ENCODE measurements at regions not wholly inside any gene's neighbourhood (a gene's known extent, or its start where the extent isn't known, plus 50 kb on each side); places are given as distances from the start of the nearest gene placed in this dataset.

- 56 to 73% (median 71%) methylated on average over 1 of the region's 1 CpG for WGBS, 3 donors
- DNase-seq, result no peak
- Histone ChIP-seq H3K27me3 (no peaks in the 10 kb centered on the region), H3K4me1 (ENCODE audit: insufficient read depth) (no peaks in the 10 kb centered on the region), H3K9me3 (no peaks in the 10 kb centered on the region), H3K4me3 (no peak overlapping the region), H3K36me3 (no peaks in the 10 kb centered on the region), H3K27ac (no peak overlapping the region)
- intact Hi-C loops (cut with DNase I), result loop anchor here in 1 of 4 donors (10.0 kb wide), 1 partner anchor 103 kb away; no protein-coding TSS in a partner anchor
- TF ChIP-seq, protein P1, sequence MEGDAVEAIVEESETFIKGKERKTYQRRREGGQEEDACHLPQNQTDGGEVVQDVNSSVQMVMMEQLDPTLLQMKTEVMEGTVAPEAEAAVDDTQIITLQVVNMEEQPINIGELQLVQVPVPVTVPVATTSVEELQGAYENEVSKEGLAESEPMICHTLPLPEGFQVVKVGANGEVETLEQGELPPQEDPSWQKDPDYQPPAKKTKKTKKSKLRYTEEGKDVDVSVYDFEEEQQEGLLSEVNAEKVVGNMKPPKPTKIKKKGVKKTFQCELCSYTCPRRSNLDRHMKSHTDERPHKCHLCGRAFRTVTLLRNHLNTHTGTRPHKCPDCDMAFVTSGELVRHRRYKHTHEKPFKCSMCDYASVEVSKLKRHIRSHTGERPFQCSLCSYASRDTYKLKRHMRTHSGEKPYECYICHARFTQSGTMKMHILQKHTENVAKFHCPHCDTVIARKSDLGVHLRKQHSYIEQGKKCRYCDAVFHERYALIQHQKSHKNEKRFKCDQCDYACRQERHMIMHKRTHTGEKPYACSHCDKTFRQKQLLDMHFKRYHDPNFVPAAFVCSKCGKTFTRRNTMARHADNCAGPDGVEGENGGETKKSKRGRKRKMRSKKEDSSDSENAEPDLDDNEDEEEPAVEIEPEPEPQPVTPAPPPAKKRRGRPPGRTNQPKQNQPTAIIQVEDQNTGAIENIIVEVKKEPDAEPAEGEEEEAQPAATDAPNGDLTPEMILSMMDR (IDR thresholded peaks at IDR 0.05), result no peak
- TF ChIP-seq POLR2A (IDR thresholded peaks at IDR 0.05) (no peak), EP300 (IDR thresholded peaks at IDR 0.05) (no peak)
Observed at GRCh38 chr6:150797949-150798348, 67.6 kb upstream of the MTHFD1L start.

DNA sequence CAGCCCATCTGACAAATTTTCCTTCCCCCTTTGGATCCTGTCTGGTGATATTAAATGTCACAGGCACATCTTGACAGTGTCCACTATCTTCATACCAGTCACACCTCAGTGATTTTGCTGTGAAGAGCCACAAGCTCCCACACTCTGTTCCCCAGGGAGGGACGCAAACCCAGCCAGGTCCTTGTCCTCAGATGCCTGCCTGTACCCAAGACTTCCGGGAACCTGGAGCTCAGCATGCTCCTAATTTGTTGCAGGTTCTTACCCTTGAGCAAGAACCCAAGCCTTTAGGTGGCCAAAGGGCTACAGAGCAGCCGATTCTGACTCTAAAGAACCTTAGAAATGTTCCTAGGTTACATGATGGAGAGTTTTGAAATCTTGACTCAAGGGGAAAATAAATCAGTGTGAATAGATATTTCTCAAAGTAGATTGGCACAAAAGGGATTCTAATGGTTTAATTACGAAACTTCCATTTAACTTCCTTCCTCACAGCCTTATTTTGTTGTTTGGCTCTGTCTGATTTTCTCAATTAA is 66.2 kb upstream of the MTHFD1L start:
- Histone ChIP-seq H3K27ac (no peak overlapping the region), H3K4me3 (no peak overlapping the region), H3K9me3 (no peaks in the 10 kb centered on the region), H3K27me3 (no peaks in the 10 kb centered on the region), H3K36me3 (no peaks in the 10 kb centered on the region), H3K4me1 (ENCODE audit: insufficient read depth) (no peaks in the 10 kb centered on the region)
- intact Hi-C loops (cut with DNase I), result loop anchor here in 1 of 4 donors (10.0 kb wide), 1 partner anchor 105 kb away; no protein-coding TSS in a partner anchor
- peak in 1 of 5 donors; percentile 5 for DNase-seq
- WGBS, 3 donors, result 94 to 96% (median 96%) methylated on average over 4 of the region's 4 CpGs
- TF ChIP-seq, protein P1 (IDR thresholded peaks at IDR 0.05), result no peak
- TF ChIP-seq EP300 (IDR thresholded peaks at IDR 0.05) (no peak), POLR2A (IDR thresholded peaks at IDR 0.05) (no peak)

DNA sequence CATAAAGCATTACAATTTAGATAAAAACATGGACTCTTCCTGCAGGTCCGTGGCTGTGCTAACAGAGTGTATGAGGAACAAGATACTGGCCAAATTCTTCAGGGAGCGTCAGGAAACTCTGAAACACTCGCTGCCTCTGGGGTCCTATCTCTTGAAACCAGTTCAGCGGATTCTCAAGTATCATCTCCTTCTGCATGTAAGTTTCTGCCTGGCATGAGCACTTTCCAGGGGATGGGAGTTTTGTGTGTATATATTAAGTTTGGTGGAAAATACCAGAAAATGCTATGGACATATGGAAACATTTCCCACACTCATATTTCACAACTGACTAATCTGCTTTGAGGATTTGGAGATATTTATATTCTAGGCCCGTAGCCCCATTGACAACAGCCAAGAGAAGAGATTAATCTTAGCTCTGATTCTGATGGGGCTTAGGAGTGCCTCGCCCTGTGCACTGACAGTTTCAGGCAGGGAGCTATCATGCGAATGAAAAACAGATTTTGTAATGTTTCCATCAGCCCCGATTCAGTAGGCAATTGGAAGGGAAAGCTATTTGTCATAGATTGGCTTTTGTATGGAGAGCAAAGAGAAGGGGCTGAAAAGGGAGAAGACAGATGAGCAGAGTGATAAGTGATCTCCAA is 64.7 kb upstream of the MTHFD1L start:
- intact Hi-C loops (cut with DNase I), result no loop called here
- TF ChIP-seq POLR2A (IDR thresholded peaks at IDR 0.05) (no peak), EP300 (IDR thresholded peaks at IDR 0.05) (no peak)
- TF ChIP-seq, protein P1 (IDR thresholded peaks at IDR 0.05), result no peak
- H3K9me3 ChIP-seq, result no peaks in the 10 kb centered on the region
- WGBS, 3 donors, result 68 to 84% (median 79%) methylated on average over 8 of the region's 8 CpGs
- H3K27me3 ChIP-seq, result no peaks in the 10 kb centered on the region
- no peaks in the 10 kb centered on the region for H3K4me1 ChIP-seq (ENCODE audit: insufficient read depth)
- no peak overlapping the region for H3K4me3 ChIP-seq
- DNase-seq, result no peak
- H3K27ac ChIP-seq, result no peak overlapping the region
- no peaks in the 10 kb centered on the region for H3K36me3 ChIP-seq

DNA sequence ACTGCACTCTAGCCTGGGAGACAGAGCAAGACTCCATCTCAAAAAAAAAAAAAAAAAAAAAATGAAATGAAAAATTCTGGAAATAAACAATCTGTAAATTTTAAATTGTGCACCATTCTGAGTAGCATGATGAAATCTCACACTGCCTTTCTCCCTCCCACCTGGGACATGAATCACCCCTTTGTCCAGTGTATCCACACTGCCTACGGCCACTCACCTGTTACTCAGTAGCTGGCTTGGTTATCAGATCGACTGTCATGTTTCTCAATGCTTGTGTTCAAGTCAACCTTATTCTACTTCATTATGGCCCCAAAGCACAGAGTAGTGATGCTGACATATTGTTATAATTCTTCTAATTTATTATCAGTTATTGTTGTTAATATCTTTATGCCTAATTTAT is 58.7 kb upstream of the MTHFD1L start:
- Histone ChIP-seq H3K4me1 (ENCODE audit: insufficient read depth) (no peaks in the 10 kb centered on the region), H3K9me3 (no peaks in the 10 kb centered on the region), H3K4me3 (no peak overlapping the region), H3K27ac (no peak overlapping the region), H3K27me3 (no peaks in the 10 kb centered on the region), H3K36me3 (no peaks in the 10 kb centered on the region)
- no peak for DNase-seq
- intact Hi-C loops (cut with DNase I), result no loop called here
- TF ChIP-seq EP300 (IDR thresholded peaks at IDR 0.05) (no peak), POLR2A (IDR thresholded peaks at IDR 0.05) (no peak)
- TF ChIP-seq, protein P1 (IDR thresholded peaks at IDR 0.05), result no peak
- 68 to 95% (median 92%) methylated on average over 2 of the region's 2 CpGs for WGBS, 3 donors
